Neural cell (in vitro differentiated cells): ENCODE measurements at regions not wholly inside any gene's neighbourhood (a gene's known extent, or its start where the extent isn't known, plus 50 kb on each side); places are given as distances from the start of the nearest gene placed in this dataset.

Experiments used
- CTCF ChIP-seq: fragments of 450-650 bp; IDR thresholded peaks from 2 replicates; pipeline ENCODE4 v1.5.1; 2014; ENCODE audit warnings: antibody characterized with exemption, mild to moderate bottlenecking, moderate library complexity; ENCODE audit not compliant: poor library complexity, severe bottlenecking
- EP300 ChIP-seq: fragments of 450-650 bp; conservative IDR thresholded peaks from 2 replicates; pipeline ENCODE4 v1.6.1; 2014; ENCODE audit warnings: antibody characterized with exemption, mild to moderate bottlenecking, moderate library complexity; ENCODE audit not compliant: poor library complexity, severe bottlenecking
- POLR2AphosphoS5 ChIP-seq: IDR thresholded peaks from 2 replicates; pipeline ENCODE4 v1.6.1; 2012
- TAF1 ChIP-seq: IDR thresholded peaks from 2 replicates; pipeline ENCODE4 v1.6.1; 2012; ENCODE audit warnings: low read depth

DNA sequence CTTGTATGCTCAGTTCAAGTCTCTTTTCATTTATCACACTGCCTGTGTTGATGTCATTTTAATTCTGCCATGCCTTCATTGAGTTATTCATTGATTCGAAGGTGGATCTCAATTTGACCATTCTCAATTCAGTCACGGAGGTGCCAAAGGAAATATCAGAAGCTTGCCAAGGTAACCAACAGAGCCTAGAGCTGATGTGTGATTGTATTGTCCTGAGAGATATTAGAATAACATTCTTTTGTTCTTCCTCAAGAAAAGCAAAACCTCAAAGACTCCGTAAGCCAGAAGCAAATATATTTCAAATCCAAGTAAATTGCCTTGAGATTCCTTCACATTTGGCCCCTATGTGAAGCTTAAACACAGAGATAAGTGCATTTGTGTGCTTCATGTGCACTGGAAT is 345.3 kb downstream of the CXCL12 start:
- TF ChIP-seq POLR2AphosphoS5 (no peak), CTCF (no peak), EP300 (no peak), TAF1 (no peak)
